ENCODE measurements at regions not wholly inside any gene's neighbourhood (a gene's known extent, or its start where the extent isn't known, plus 50 kb on each side); places are given as distances from the start of the nearest gene placed in this dataset.

DNA sequence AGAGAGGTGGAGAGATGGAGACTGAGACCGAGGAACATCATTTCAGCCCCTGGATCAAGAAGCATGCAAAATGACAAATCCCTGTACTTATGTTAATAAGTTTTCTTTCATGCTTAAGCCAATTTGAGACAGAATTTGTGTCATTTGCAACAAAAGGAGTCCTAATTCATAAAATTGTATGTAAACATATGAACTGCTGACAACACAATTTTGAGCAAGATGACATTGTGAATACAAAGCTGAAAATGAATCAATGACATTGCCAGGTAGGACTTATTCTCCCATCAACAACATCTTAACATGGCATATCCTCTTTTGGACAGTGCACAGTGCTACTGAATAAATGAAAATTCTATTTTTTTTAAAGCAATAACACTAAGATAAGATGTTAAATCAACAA lies 264.0 kb downstream of the WDR11 start:
- TF ChIP-seq, protein P1, sequence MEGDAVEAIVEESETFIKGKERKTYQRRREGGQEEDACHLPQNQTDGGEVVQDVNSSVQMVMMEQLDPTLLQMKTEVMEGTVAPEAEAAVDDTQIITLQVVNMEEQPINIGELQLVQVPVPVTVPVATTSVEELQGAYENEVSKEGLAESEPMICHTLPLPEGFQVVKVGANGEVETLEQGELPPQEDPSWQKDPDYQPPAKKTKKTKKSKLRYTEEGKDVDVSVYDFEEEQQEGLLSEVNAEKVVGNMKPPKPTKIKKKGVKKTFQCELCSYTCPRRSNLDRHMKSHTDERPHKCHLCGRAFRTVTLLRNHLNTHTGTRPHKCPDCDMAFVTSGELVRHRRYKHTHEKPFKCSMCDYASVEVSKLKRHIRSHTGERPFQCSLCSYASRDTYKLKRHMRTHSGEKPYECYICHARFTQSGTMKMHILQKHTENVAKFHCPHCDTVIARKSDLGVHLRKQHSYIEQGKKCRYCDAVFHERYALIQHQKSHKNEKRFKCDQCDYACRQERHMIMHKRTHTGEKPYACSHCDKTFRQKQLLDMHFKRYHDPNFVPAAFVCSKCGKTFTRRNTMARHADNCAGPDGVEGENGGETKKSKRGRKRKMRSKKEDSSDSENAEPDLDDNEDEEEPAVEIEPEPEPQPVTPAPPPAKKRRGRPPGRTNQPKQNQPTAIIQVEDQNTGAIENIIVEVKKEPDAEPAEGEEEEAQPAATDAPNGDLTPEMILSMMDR (IDR thresholded peaks at IDR 0.05) = no peak
- TF ChIP-seq POLR2A (IDR thresholded peaks at IDR 0.05) = no peak

All from thyroid gland (tissue), 4 donors.